MG63 (cell line): ENCODE measurements at regions not wholly inside any gene's neighbourhood (a gene's known extent, or its start where the extent isn't known, plus 50 kb on each side); places are given as distances from the start of the nearest gene placed in this dataset.
A peak's percentile ranks its signal among the peaks of the same experiment; 100 is the strongest.

Source experiments
- DNase-seq: peaks from one replicate; pipeline ENCODE4 v3.0.0-alpha.2; 2020
- H3K27me3 ChIP-seq: fragments of 250-450 bp; sonication (Bioruptor Pico); 2 replicates; pipeline ENCODE4 v1.5.1; 2020; ENCODE audit warnings: mild to moderate bottlenecking, moderate library complexity
- H3K36me3 ChIP-seq: fragments of 250-450 bp; sonication (Bioruptor Pico); 2 replicates; pipeline ENCODE4 v1.5.1; 2020; ENCODE audit warnings: mild to moderate bottlenecking, moderate library complexity
- H3K4me3 ChIP-seq: fragments of 250-450 bp; sonication (Bioruptor Pico); 2 replicates; pipeline ENCODE4 v1.5.1; 2020; ENCODE audit warnings: mild to moderate bottlenecking, moderate library complexity
- H3K9me3 ChIP-seq: fragments of 250-450 bp; sonication (Bioruptor Pico); 2 replicates; pipeline ENCODE4 v1.5.1; 2020; ENCODE audit warnings: mild to moderate bottlenecking, moderate library complexity

GRCh38 chr6:15776458-15776980 lies 113.7 kb upstream of the DTNBP1 start:
- H3K9me3 ChIP-seq: no peaks in the 10 kb centered on the region
- DNase-seq: no peak
- no peak overlapping the region for H3K4me3 ChIP-seq
- H3K36me3 ChIP-seq: no peaks in the 10 kb centered on the region
- H3K27me3 ChIP-seq: no peaks in the 10 kb centered on the region

DNA sequence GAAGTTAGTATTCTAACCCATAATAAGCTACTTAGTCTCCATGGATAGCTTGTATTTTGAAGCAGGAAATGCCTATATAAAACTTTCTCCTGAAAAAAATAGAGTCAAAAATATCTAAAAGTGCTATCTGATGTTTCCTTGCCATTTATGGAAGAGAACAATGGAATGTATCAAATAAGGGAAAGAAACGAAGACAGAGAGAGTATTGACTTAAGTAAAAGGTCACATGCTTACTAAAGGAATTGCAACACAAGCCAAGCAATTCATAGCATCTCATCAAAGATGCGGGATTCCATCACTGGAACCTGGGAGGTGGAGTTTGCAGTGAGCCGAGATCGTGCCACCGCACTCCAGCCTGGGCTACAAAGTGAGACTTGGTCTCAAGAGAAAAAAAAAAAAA lies 112.9 kb upstream of the DTNBP1 start:
- Histone ChIP-seq H3K9me3 (no peaks in the 10 kb centered on the region), H3K27me3 (no peaks in the 10 kb centered on the region), H3K36me3 (no peaks in the 10 kb centered on the region), H3K4me3 (no peak overlapping the region)
- DNase-seq: no peak

DNA sequence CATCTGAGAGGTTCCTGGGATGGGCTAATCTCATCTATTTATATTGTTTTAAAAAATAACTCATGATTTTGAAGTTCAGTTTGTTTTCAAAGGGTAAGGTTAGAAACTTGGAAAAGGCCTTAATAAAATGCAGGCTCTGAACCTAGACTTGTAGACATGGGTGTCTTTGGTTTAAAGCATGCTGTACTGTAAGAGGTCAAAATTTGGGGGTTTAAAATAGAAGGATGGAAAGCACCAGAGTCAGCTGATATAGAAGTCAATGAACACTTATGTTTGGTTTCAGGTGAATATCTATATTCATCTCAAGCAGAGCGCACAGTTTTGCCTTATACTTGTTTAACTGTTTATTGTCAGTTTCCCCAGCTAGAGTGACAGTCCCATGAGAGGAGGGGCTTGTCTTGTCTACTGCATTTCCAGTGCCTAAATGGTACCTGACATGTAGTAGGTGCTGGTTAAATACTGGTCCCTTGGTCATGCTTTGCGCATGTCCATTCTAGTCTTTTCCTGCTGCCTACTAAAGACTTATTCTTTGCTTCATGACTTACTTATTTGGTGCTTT lies 112.3 kb upstream of the DTNBP1 start:
- Histone ChIP-seq H3K4me3 (no peak overlapping the region), H3K36me3 (no peaks in the 10 kb centered on the region), H3K27me3 (no peaks in the 10 kb centered on the region), H3K9me3 (no peaks in the 10 kb centered on the region)
- no peak for DNase-seq

DNA sequence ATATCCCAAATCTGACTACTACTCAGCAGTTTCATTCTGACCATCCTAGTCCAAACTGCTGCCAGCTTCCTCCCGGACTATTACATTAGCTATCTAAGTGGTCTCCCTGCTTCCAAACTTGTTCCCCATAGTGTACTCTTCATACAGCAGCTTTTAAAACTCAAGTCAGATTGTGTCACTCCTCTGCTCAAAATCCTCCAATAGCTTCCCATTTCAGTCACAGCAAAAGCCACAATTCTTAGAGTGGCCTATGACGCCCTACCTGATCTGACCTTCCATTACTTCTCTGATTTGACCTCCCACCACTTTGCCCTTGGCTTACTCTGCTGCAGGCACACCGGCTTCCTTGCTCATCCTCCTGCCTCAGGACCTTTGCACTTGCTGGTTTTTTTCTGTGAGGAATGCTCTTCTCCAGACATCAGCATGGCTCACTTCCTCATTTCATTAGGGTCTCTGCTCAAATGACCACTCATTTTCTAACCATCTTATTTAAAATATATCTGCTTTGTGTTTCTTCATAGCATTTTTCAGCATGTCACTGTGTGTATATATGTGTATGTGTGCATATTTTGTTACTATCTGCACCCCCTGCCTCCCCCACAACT lies 111.1 kb upstream of the DTNBP1 start:
- Histone ChIP-seq H3K9me3 (no peaks in the 10 kb centered on the region), H3K27me3 (no peaks in the 10 kb centered on the region), H3K36me3 (no peaks in the 10 kb centered on the region), H3K4me3 (no peak overlapping the region)
- DNase-seq: no peak

- Histone ChIP-seq H3K36me3 (no peaks in the 10 kb centered on the region), H3K9me3 (no peaks in the 10 kb centered on the region), H3K27me3 (no peaks in the 10 kb centered on the region), H3K4me3 (no peak overlapping the region)
- DNase-seq: no peak
Measured at GRCh38 chr6:15770347-15771143, 107.7 kb upstream of the DTNBP1 start.

GRCh38 chr6:15769511-15770018 lies 106.7 kb upstream of the DTNBP1 start:
- DNase-seq: peak; percentile 27

GRCh38 chr6:15768999-15769398 lies 106.2 kb upstream of the DTNBP1 start:
- Histone ChIP-seq H3K9me3 (no peaks in the 10 kb centered on the region), H3K27me3 (no peaks in the 10 kb centered on the region), H3K36me3 (no peaks in the 10 kb centered on the region), H3K4me3 (no peak overlapping the region)
- no peak for DNase-seq

More at GRCh38 chr6:15769511-15770018, 106.7 kb upstream of the DTNBP1 start:
- no peak overlapping the region for H3K4me3 ChIP-seq
- H3K9me3 ChIP-seq: no peaks in the 10 kb centered on the region
- no peaks in the 10 kb centered on the region for H3K27me3 ChIP-seq
- no peaks in the 10 kb centered on the region for H3K36me3 ChIP-seq

DNA sequence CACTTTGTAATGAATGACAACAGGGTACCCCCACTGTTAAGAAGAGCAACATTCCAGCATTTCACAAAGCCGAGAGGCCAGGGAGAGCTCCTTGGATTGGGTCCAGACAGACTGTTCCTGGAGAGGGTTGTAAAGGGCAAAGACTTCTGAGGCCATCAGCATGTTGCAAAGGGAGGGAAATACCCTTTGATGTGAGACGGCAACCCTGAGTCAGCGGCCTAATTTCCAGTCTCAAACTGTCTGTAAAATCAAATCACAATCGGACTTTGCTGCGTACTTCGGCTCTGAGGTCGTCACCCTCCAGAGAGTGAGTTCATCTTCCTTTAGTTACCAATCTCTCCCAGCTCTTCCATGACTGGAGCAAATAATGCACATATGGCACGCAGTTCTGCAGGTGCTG lies 101.0 kb upstream of the DTNBP1 start:
- H3K4me3 ChIP-seq: no peak overlapping the region
- no peak for DNase-seq
- no peaks in the 10 kb centered on the region for H3K27me3 ChIP-seq
- no peaks in the 10 kb centered on the region for H3K36me3 ChIP-seq
- H3K9me3 ChIP-seq: no peaks in the 10 kb centered on the region

DNA sequence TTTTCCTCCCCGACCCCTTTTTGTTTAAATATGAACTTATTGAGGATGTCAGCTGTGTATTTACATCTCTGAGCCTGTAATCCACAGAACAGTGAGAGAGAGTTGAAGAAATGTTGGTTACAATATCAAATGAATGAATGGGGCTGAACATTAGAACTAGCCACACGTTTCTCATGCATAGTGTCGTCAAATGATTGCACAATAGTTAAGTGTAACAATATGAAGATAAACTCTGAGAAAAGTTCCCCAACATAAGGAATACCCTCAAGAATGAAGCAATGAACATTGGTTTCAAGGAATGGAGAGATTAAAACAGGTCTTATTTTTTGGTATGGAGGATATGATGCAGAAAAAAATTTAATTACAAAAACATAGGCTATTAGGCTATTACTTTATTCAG lies 100.5 kb upstream of the DTNBP1 start:
- Histone ChIP-seq H3K4me3 (no peak overlapping the region), H3K36me3 (no peaks in the 10 kb centered on the region), H3K27me3 (no peaks in the 10 kb centered on the region), H3K9me3 (no peaks in the 10 kb centered on the region)
- no peak for DNase-seq

DNA sequence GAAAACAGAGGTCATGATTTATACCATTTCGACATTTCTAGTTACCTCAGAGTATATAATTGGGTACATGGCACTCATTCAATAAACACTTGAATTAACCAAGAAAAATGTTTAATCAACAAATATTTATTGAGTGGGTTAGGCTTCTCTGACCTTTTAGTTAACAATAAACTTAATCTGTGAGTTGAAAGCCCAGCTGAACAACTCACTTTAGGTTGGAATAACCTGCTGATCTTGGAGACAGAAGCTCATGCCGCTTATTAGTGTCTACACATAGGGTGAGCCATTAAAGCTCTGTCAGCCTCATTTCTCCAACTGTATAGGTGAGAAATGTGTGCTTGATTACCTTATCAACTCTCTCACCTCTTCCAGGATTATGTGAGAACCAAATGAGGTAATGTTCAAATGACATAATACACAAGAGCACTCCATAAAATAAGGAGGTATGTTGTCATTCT lies 98.2 kb upstream of the DTNBP1 start:
- no peaks in the 10 kb centered on the region for H3K9me3 ChIP-seq
- H3K36me3 ChIP-seq: no peaks in the 10 kb centered on the region
- DNase-seq: no peak

DNA sequence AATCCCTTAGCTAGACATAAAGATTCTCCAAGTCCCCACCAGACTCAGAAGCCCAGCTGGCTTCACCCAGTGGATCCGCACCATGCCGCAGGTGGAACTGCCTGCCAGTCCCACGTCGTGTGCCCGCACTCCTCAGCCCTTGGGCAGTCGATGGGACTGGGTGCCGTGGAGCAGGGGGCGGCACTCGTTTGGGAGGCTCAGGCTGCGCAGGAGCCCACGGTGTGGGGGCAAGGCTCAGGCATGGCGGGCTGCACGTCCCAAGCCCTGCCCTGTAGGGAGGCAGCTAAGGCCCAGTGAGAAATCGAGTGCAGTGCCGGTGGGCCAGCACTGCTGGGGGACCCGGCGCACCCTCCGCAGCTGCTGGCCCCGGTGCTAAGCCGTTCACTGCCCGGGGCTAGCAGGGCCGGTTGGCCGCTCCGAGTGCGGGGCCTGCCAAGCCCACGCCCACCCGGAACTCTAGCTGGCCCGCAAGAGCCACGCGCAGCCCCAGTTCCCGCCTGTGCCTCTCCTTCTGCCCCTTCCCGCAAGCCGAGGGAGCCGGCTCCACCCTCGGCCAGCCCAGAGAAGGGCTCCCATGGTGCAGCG lies 95.9 kb upstream of the DTNBP1 start:
- no peaks in the 10 kb centered on the region for H3K27me3 ChIP-seq
- H3K4me3 ChIP-seq: no peak overlapping the region
- no peak for DNase-seq
- no peaks in the 10 kb centered on the region for H3K36me3 ChIP-seq
- H3K9me3 ChIP-seq: no peaks in the 10 kb centered on the region

More for the DNA sequence above, 98.2 kb upstream of the DTNBP1 start:
- Histone ChIP-seq H3K4me3 (no peak overlapping the region), H3K27me3 (no peaks in the 10 kb centered on the region)

GRCh38 chr6:15755526-15755925 lies 92.7 kb upstream of the DTNBP1 start:
- H3K4me3 ChIP-seq: no peak overlapping the region
- H3K27me3 ChIP-seq: no peaks in the 10 kb centered on the region
- no peaks in the 10 kb centered on the region for H3K9me3 ChIP-seq
- H3K36me3 ChIP-seq: no peaks in the 10 kb centered on the region
- no peak for DNase-seq

- no peaks in the 10 kb centered on the region for H3K9me3 ChIP-seq
- no peak for DNase-seq
Measured at GRCh38 chr6:15754706-15755079, 91.9 kb upstream of the DTNBP1 start.

DNA sequence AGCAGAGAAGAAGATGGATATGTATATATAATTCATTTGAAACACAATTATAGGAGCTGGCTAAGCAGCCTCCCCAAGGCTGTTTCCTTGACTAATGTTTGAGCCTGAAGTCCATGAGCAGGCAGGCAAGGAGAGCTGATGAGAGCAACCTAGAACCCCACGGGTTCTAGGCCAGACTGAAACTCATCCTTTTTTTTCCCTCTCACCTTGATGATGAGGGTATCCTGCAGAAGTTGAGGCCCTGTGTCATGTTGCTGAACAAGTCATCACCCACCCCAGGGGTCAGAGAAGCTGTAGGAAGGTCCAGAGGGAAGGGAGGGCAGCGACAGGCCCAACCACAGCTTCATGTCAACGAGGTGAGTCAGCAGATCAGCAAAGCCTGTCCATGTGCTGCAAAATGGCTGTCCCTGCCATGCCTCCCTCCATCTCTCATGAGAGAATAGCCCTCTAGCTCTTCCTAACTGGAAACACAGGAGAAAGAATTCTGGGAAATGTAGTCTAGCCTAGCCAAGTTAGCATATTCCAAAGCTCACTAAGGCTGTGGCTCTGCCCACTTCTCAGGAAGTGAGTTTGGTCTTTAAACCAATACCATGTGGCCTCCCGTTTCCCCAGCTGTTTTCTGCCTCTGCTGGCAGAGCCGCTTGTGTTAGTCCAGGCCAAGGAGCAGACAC lies 91.3 kb upstream of the DTNBP1 start:
- H3K9me3 ChIP-seq: no peaks in the 10 kb centered on the region
- no peak for DNase-seq
- H3K36me3 ChIP-seq: no peaks in the 10 kb centered on the region
- H3K4me3 ChIP-seq: no peak overlapping the region
- no peaks in the 10 kb centered on the region for H3K27me3 ChIP-seq

More at GRCh38 chr6:15754706-15755079, 91.9 kb upstream of the DTNBP1 start:
- no peaks in the 10 kb centered on the region for H3K27me3 ChIP-seq
- H3K36me3 ChIP-seq: no peaks in the 10 kb centered on the region
- H3K4me3 ChIP-seq: no peak overlapping the region

DNA sequence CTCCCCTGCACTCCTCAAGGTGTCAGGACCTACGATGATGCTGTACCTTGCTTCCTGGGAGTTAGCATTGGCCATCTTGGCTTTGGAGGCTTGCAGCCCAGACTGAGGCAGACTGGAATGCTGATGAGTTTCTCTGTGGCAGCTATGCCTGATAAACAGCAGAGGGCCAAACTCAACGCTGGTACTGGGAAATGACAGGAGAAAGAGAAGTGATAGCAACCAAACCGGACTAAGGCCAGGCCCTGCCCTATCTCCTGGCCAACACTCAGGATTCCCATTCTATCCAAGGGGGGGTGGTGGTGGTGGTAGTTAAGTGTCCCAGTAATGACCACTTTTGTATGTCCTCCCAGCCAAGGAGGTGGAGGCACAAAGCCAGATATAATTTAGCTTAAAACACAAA lies 90.0 kb upstream of the DTNBP1 start:
- Histone ChIP-seq H3K27me3 (no peaks in the 10 kb centered on the region), H3K36me3 (no peaks in the 10 kb centered on the region), H3K9me3 (no peaks in the 10 kb centered on the region), H3K4me3 (no peak overlapping the region)
- DNase-seq: no peak

DNA sequence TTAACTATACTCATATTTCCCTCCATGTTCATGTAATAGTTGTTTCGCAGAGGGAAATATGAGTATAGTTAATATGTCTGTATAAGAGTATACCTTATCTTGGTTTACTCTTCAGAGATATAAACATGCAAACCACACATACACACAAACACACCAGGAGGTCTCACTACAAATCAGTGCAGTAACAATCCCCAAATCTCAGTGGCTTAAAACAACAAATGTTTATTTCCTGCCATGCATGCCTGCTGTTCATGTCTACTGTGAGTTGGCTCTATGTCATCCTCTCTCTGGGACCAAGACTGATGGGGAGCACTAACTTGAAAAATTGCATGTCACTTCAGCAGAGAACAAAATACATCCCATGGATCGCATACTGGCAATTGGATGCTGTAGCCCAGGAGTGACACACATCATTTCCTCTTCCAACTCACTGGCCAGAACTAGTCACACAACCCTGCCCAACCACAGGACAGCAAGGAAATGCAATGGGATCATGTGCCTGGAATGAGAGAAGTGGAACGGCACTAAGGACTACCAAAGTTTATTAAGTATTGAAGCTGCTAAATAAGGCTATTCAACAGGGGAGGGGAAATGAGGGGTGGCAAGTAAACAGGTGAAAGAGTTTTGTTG lies 89.0 kb upstream of the DTNBP1 start:
- no peak for DNase-seq
- Histone ChIP-seq H3K27me3 (no peaks in the 10 kb centered on the region), H3K4me3 (no peak overlapping the region), H3K9me3 (no peaks in the 10 kb centered on the region), H3K36me3 (no peaks in the 10 kb centered on the region)
